Activated T-helper 2 cell treated with anti-CD3 and anti-CD28 coated beads, Interferon-gamma antibody, Interleukin-2, Interleukin-4, amounts not matched to agents 10 μg/mL and 5 μg/mL and 100 μg/mL, durations not matched to agents 14 hours and 24 hours and 36 hours (primary cell): ENCODE measurements at regions not wholly inside any gene's neighbourhood (a gene's known extent, or its start where the extent isn't known, plus 50 kb on each side); places are given as distances from the start of the nearest gene placed in this dataset.

Source experiments
- DNase-seq: peaks from one replicate; pipeline ENCODE4 v3.0.0; 2021; ENCODE audit warnings: low spot score
- H3K27ac Mint-ChIP-seq: one replicate; pipeline ENCODE4 v1.8.0; 2021; ENCODE audit warnings: mixed read lengths
- H3K27me3 Mint-ChIP-seq: one replicate; pipeline ENCODE4 v1.8.0; 2021; ENCODE audit warnings: low read depth, mixed read lengths
- H3K36me3 Mint-ChIP-seq: one replicate; pipeline ENCODE4 v1.8.0; 2021; ENCODE audit warnings: low read depth, mixed read lengths
- H3K4me1 Mint-ChIP-seq: one replicate; pipeline ENCODE4 v1.8.0; 2021; ENCODE audit warnings: low read depth, mixed read lengths
- H3K4me3 Mint-ChIP-seq: one replicate; pipeline ENCODE4 v1.8.0; 2021; ENCODE audit warnings: low read depth, mild to moderate bottlenecking, moderate library complexity, mixed read lengths
- H3K9me3 Mint-ChIP-seq: one replicate; pipeline ENCODE4 v1.8.0; 2021; ENCODE audit warnings: mixed read lengths
- intact Hi-C: fragments of 100-400 bp; cut with micrococcal nuclease; formaldehyde crosslinking; loops from one replicate; pipeline ENCODE4 v1.15.1; 2023

DNA sequence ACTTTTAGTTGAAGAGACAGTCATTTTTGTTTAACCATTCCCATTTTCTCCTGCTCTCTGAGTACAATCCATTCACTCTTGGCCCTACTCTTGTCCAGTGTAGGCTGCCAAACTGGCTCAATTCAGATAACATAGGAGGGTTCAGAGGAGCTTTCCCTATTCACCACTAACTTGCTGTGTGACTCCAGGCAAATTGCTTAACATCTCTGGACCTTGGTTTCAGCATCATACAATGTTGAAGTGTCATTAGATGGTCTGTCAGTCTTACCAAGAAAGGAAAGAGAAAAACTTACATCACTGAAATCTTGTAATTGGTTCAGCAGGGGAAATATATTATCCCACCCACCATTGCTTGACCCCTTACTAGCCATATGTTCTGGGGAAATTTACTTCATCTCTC, 171.4 kb upstream of the MCHR2 start:
- intact Hi-C loops = no loop called here
- Mint-ChIP-seq H3K27me3 (peaks cover 4% of the 10 kb centered on the region), H3K9me3 (no peaks in the 10 kb centered on the region), H3K4me1 (peaks cover 23% of the 10 kb centered on the region), H3K36me3 (peaks cover 7% of the 10 kb centered on the region), H3K27ac (no peak overlapping the region), H3K4me3 (no peak overlapping the region)
- DNase-seq = no peak

DNA sequence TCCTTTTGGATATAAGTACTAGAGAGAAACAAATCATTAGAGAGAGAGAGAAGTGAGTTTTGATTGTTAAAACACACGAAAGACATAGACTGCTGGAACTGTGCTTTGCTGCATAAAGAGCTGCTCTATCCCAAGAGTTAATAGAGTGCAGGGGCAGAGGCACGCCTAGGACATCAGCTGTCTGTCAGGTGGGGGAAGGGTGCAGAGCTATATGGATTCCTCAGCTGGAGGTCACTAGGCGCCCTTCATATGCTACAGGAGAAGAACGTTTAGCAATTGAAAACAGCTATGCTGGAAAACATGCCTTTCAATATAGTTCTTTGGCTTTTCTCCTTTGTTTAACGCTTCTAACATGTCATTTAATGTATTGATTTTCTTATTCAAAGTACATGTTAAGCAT, 169.0 kb upstream of the MCHR2 start:
- H3K36me3 Mint-ChIP-seq = peaks cover 4% of the 10 kb centered on the region
- no peak for DNase-seq
- H3K4me3 Mint-ChIP-seq = no peak overlapping the region
- H3K27me3 Mint-ChIP-seq = peaks cover 4% of the 10 kb centered on the region
- H3K27ac Mint-ChIP-seq = no peak overlapping the region
- intact Hi-C loops = no loop called here
- no peaks in the 10 kb centered on the region for H3K9me3 Mint-ChIP-seq
- peaks cover 8% of the 10 kb centered on the region for H3K4me1 Mint-ChIP-seq

DNA sequence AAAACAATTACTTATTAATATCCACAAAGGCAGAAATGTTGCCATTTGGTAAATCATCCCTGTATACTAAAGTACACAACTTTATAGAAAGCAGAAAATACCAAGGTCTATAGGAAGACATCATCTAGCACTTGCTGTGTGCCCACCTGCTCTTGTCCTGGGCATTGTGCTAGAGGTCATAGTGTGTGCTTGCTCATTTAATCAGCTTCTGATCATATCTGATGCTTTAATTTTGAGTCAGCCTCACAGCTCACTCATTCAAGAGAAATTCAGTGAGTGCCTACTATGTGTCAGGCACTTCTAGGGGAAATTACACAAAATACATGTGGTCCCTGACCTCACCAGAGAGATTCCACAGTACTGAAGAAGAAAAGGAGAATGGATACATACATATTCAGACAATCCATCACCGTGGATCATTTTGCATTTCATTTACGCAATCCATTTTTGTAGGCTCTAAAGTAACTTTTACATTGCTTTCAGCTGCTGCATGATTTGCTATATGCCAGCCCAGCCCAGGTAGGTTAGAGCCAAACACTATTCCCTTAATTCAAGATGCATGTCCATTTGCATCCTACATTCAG, 167.9 kb upstream of the MCHR2 start:
- Mint-ChIP-seq H3K4me1 (peaks cover 2% of the 10 kb centered on the region), H3K36me3 (no peaks in the 10 kb centered on the region), H3K4me3 (no peak overlapping the region), H3K27ac (no peak overlapping the region), H3K27me3 (peaks cover 4% of the 10 kb centered on the region), H3K9me3 (peaks cover 2% of the 10 kb centered on the region)
- DNase-seq = no peak
- intact Hi-C loops = no loop called here

DNA sequence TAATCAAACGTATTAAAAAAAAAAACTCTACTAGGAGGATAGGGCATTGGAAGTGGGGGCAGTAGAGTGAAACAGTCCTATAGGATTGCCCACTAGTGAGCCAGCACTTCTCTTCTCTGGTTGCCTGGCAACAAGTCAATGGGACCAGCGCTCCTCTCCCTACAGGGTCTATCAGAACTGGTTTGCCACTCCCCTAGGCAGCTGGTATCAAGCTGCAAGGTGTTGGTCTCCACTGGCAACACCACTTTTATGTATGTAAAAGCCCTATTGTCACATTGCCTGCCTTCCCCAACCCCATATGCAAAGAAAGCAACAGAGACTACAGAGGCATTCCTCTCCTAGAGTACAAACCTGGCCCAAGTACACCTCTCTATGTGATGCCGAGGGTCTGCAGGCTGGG, 166.9 kb upstream of the MCHR2 start:
- Mint-ChIP-seq H3K9me3 (peaks cover 6% of the 10 kb centered on the region), H3K27me3 (peaks cover 4% of the 10 kb centered on the region), H3K27ac (no peak overlapping the region), H3K4me1 (peaks cover 2% of the 10 kb centered on the region), H3K36me3 (no peaks in the 10 kb centered on the region), H3K4me3 (no peak overlapping the region)
- intact Hi-C loops = no loop called here
- DNase-seq = no peak

DNA sequence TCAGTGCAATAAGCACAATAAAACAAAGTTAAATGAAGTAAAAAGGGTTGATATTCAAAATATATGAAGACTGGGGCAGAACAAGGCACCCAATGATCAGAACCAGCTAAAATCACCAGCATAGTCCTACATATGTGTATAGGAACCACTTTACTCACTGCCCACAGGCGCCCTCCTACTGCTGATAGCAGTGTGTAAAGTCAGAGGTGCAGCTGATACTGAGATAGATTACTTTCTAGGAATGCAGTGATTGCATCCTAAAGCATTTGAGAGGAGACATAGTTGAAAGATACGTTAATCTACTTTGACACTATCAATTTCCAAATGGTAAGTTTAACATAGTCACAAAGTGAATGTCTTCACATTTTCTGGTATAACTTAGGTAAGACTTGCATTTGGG, 161.1 kb upstream of the MCHR2 start:
- peaks cover 3% of the 10 kb centered on the region for H3K27me3 Mint-ChIP-seq
- H3K27ac Mint-ChIP-seq = no peak overlapping the region
- H3K36me3 Mint-ChIP-seq = no peaks in the 10 kb centered on the region
- no peak for DNase-seq
- H3K4me1 Mint-ChIP-seq = no peaks in the 10 kb centered on the region
- H3K9me3 Mint-ChIP-seq = peaks cover 6% of the 10 kb centered on the region
- intact Hi-C loops = no loop called here
- no peak overlapping the region for H3K4me3 Mint-ChIP-seq

DNA sequence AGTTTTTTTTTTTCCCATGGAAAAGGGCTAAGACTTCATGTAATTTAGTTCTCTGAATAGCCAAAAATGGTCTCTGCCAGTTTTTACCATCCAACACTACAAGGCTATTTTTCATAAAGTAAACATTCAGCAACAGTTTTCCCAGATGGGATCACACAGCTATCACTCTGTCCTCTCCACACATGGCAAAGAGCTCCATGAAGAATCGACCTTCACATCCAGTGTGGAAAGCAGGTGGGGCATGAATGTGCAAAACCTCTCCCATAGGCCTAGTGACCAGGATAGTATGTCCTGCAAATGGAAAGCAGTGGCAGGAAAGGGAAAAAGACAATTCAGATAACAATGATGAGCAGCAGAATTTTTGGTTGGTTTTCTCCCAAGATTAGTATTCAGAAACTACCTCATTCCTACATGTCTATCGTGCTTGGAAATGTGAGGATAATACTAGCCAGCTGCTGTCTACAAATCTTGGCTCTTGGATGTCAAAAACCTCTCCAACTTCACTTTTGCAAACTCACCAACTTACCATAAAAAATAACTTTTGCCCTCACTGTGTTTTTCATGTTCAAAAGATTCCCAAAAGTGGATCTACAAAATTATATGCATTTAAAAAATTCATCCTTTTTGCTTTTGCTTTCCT, 159.7 kb upstream of the MCHR2 start:
- no peak overlapping the region for H3K4me3 Mint-ChIP-seq
- DNase-seq = no peak
- H3K9me3 Mint-ChIP-seq = peaks cover 6% of the 10 kb centered on the region
- no peaks in the 10 kb centered on the region for H3K4me1 Mint-ChIP-seq
- no peaks in the 10 kb centered on the region for H3K36me3 Mint-ChIP-seq
- H3K27ac Mint-ChIP-seq = no peak overlapping the region
- intact Hi-C loops = no loop called here
- H3K27me3 Mint-ChIP-seq = peaks cover 6% of the 10 kb centered on the region

DNA sequence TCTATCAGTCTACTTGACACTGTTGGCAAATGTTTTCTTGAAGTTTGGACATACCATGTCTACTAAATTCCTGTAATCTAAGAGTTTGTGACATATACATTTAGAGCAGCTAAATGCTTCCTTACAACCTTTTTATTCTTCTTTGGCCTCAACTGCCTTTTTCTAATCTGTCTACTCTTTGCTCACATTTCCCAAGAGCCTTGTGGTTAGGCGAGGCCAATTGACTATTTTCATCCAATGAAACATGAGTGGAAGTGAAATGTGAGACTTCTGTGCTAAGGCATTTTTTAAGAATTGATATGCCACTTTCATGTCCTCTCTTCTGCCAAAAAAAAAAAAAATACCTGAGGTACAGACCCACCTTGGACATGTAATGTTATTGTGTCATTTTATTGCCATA, 158.2 kb upstream of the MCHR2 start:
- intact Hi-C loops = no loop called here
- peaks cover 11% of the 10 kb centered on the region for H3K27me3 Mint-ChIP-seq
- peaks cover 6% of the 10 kb centered on the region for H3K9me3 Mint-ChIP-seq
- no peak overlapping the region for H3K27ac Mint-ChIP-seq
- no peaks in the 10 kb centered on the region for H3K36me3 Mint-ChIP-seq
- no peak for DNase-seq
- no peak overlapping the region for H3K4me3 Mint-ChIP-seq
- no peaks in the 10 kb centered on the region for H3K4me1 Mint-ChIP-seq

DNA sequence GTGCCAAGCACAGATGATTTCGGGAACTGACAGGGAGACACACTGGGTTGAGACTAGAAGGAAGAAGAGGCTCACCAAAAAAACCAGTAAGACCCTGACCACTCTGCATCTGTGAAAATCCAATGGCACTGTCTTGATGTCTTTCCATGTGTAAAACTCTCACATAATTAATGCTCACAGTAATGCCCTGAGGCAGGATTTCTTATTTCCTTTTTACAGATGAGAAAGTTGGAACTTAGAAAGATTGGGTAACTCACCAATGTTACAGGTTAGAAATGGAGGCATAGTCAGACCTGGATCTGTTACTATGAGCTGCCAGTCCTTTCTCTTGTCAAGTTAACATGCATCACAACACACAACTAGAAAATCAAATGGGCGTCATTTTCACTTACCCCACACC, 151.0 kb upstream of the MCHR2 start:
- Mint-ChIP-seq H3K27ac (no peak overlapping the region), H3K36me3 (no peaks in the 10 kb centered on the region), H3K27me3 (peaks cover 21% of the 10 kb centered on the region), H3K4me1 (no peaks in the 10 kb centered on the region), H3K4me3 (no peak overlapping the region), H3K9me3 (no peaks in the 10 kb centered on the region)
- intact Hi-C loops = no loop called here
- DNase-seq = no peak

DNA sequence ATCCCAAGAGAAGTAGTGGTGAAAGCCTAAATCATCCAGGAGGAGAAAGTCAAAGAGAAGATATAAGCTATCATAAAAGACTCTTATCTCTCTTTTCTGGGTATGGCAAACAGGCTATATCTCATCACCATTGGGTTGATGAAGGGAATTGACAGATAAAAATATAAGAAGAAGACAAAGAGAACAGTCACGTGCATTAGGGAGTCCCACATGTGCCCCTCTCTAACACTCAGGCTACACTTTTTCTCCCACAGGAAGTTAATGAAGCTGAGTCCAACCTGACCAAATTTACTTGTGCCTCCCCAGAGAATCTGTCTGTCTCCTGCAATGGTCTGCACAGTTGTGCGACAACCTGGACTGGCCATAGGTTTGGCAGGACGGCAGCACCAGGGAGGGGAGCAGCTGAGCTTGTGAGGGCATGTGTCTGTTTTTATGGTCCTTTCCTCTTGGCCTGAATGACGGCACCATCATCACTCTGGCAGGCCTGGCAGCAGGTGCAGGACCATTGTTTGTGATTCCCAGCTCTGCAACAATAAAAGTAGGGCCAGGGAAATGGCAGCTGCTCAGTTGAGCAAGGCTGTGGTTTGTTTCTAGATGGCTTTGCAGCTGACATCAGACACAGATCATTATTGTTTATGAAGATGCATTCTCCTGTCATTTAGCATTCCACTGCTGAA, 144.5 kb upstream of the MCHR2 start:
- no peak overlapping the region for H3K27ac Mint-ChIP-seq
- DNase-seq = no peak
- peaks cover 9% of the 10 kb centered on the region for H3K27me3 Mint-ChIP-seq
- peaks cover 8% of the 10 kb centered on the region for H3K4me1 Mint-ChIP-seq
- H3K36me3 Mint-ChIP-seq = peaks cover 3% of the 10 kb centered on the region
- H3K4me3 Mint-ChIP-seq = no peak overlapping the region
- H3K9me3 Mint-ChIP-seq = peaks cover 5% of the 10 kb centered on the region
- intact Hi-C loops = no loop called here

DNA sequence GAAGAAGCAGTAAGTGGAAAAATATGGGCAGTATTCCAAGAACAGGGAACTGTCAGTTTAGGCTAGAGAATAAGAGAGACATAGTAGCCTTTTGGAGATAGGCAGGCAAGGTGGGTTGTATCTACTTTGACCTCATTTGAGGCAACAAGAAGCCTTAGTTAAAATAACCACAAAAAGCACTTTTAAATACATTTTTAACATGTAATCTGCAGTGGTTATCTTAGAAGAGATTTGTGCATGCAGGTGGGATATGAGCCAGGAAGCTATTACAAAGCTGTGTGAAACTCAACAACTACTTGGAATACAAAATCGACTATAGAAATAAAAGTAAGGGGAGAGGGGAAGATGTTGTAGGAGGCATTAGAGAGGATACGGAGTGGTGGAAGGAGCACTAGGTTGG, 143.7 kb upstream of the MCHR2 start:
- peaks cover 6% of the 10 kb centered on the region for H3K36me3 Mint-ChIP-seq
- H3K9me3 Mint-ChIP-seq = peaks cover 7% of the 10 kb centered on the region
- peaks cover 11% of the 10 kb centered on the region for H3K4me1 Mint-ChIP-seq
- no peak for DNase-seq
- no peak overlapping the region for H3K27ac Mint-ChIP-seq
- no peak overlapping the region for H3K4me3 Mint-ChIP-seq
- peaks cover 7% of the 10 kb centered on the region for H3K27me3 Mint-ChIP-seq
- intact Hi-C loops = no loop called here

DNA sequence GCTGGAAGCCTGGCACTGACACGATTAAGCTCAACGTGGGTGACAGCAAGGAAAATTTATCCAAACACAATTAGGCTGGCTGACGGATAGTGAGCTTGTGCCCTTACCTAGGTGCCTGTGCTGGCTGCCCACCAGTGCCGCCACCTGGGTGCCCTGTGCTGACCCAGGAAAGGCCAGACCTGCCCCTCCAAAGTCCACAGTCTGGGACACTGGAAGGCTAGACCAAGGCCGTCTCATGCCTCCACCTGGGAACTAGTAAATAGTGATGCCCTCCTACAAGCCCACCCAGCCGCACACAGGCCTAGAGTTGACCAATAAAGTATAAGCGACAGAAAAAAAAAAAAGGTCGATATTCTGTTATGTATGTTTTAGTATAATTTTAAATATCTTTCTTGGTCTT, 142.6 kb upstream of the MCHR2 start:
- peaks cover 5% of the 10 kb centered on the region for H3K27me3 Mint-ChIP-seq
- H3K9me3 Mint-ChIP-seq = peaks cover 11% of the 10 kb centered on the region
- H3K36me3 Mint-ChIP-seq = peaks cover 15% of the 10 kb centered on the region
- no peak overlapping the region for H3K4me3 Mint-ChIP-seq
- no peak for DNase-seq
- H3K27ac Mint-ChIP-seq = no peak overlapping the region
- peaks cover 21% of the 10 kb centered on the region for H3K4me1 Mint-ChIP-seq
- intact Hi-C loops = no loop called here

DNA sequence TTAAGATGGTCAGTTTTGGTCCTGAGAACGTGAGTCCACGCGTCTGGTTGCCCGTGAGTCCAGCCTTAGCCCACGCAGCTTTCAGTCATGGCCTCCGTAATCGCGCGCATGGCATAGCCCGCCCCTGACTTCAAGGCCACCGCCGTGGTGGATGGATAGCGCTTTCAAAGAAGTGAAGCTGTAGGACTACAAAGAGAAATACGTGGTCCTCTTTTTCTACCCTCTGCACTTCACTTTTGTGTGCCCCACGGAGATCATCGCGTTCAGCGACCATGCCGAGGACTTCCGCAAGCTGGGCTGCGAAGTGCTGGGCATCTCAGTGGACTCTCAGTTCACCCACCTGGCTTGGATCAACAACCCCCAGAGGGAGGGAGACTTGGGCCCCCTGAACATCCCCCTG, 142.0 kb upstream of the MCHR2 start:
- Mint-ChIP-seq H3K4me1 (peaks cover 21% of the 10 kb centered on the region), H3K36me3 (peaks cover 21% of the 10 kb centered on the region), H3K27me3 (peaks cover 3% of the 10 kb centered on the region), H3K4me3 (no peak overlapping the region), H3K9me3 (peaks cover 17% of the 10 kb centered on the region), H3K27ac (no peak overlapping the region)
- intact Hi-C loops = no loop called here
- DNase-seq = no peak

DNA sequence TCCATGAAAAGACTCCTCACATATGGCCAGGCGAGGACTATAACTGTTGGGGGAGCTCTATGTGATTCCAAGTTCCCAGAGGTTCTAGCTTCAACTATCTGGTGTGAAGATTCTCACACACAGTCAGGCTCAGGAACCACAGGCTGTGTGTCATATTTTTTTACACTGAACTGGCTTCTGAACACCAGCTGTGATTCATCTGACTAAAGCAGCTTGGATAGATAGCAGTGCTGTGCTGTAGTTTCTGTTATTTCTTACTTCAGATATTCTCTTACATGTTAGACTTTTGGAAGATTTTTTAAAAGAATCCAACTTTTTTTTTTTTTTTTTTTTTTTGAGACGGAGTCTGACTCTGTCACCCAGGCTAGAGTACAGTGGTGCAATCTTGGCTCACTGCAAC, 140.7 kb upstream of the MCHR2 start:
- peaks cover 31% of the 10 kb centered on the region for H3K36me3 Mint-ChIP-seq
- H3K27me3 Mint-ChIP-seq = no peaks in the 10 kb centered on the region
- H3K27ac Mint-ChIP-seq = no peak overlapping the region
- peaks cover 23% of the 10 kb centered on the region for H3K4me1 Mint-ChIP-seq
- intact Hi-C loops = no loop called here
- no peak for DNase-seq
- H3K9me3 Mint-ChIP-seq = peaks cover 28% of the 10 kb centered on the region
- no peak overlapping the region for H3K4me3 Mint-ChIP-seq
